HG03565 (cell line): ENCODE measurements at regions not wholly inside any gene's neighbourhood (a gene's known extent, or its start where the extent isn't known, plus 50 kb on each side); places are given as distances from the start of the nearest gene placed in this dataset.
"Not testable (repeated sequence)": the region's sequence is repeated elsewhere in the genome, so short reads cannot be mapped to it uniquely, and the experiment has no call there.

Experiments used
- ATAC-seq: cut with Tn5 transposase; IDR thresholded peaks from one replicate; pipeline ENCODE4 v1.9.1; 2021; ENCODE audit warnings: mild to moderate bottlenecking, moderate library complexity; ENCODE audit not compliant: unreplicated experiment

- no peak for ATAC-seq
Measured at GRCh38 chr1:164360265-164360664, 198.7 kb upstream of the PBX1 start.

GRCh38 chr1:164361927-164362326 is 197.1 kb upstream of the PBX1 start:
- no peak for ATAC-seq

- ATAC-seq, result no peak
Measured at GRCh38 chr1:164363980-164364379, 195.0 kb upstream of the PBX1 start.

DNA sequence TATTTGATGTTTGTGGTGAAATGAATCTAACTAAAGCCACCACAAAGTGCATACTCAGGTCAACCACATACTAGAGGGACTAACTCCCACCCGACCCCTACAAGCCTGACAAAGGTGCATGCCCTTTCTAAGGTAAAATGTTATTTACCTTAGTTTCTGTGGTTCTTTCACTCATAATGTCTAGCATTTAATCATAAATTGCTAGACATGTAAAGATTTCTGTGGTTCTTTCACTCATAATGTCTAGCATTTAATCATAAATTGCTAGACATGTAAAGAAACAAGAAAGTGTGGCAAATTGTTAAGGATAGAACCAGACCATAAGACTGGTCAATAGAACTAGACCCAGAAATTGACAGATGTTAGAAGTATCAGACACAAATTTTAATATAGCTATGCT is 193.0 kb upstream of the PBX1 start:
- ATAC-seq, result no peak

DNA sequence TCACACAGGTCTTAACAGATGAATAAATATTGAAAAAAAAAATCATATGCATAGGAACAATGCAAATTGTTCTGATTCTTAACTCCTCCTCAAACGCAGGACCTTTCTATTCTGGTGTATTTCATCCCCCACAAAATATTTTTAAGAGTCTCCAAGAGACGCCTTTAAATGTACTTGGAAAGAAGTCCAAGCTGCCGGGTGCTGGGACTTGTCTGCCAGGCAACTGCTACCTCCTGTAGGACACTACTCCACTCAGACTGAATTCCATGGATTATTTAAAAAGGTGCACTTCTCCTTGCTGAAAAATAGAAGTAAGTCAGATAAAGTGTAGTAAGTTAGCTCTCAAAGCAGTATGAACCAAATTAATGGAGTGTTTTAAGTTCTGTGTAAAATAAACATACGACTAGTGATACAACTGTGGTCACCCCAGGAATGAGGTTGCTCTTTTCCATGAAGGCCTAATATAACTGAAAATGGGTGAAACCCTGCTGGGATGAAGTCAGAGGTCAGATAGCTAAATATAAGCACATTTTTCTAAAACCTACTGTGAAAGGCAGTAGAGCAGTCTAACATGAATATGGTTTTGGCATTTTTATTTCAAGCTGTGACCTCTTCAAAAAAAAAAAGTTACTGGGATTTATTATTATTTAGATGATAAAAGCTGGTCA is 189.2 kb upstream of the PBX1 start:
- ATAC-seq, result no peak

DNA sequence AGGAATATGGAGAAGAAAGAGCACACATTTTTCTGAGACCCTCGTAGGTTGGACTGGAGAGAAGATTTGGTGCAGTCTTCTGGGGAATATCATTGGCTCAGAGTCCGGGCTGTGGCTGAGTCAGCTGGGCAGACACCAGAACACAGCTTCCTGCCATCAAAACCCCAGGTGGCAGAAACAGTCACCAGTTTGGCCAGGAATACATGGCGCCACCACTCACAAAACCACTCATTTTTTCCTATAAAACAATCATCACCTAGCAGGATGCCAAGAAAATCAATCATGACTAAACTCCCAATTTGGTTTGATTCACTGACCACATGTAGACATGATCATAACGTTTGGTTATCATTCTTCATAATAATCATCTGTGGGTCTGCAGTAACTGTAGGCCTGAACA is 178.1 kb upstream of the PBX1 start:
- no peak for ATAC-seq

DNA sequence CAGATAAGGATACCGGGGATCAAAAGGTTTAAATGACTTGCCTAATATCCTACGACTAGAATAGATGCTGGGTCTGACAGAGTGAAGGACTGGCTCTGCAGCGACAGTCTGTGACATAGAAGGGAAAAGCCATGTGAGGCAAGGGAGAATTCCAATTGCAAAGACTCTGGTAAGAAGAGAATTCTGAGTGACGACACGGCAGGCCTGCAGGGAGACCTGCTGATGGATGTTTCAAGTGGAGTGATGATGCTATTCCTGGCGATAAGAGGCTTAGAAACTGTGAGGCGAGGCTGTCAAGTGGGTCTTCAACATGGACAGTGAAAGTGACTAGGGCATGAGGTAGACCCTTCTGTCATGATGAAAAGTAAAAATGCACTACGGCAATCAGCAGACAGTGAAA is 176.6 kb upstream of the PBX1 start:
- no peak for ATAC-seq

DNA sequence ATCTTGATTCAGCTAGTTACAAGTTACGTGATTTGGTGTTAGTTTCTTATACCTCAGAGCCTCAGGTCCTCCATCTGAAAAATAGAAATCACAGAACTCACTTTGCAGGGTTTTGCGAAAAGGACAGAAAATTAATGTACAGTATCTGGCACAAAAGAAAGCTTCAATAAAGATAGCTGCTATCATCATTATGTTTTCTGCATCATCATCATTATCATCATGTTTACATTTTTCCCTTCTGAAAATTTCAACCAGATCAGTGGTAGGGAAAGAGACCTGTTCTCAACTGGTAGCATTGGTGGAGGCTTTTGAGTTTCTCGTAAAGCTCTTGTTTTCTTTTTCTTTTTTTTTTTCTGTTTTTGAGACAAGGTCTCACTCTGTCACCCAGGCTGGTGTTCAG is 174.7 kb upstream of the PBX1 start:
- ATAC-seq, result no peak

DNA sequence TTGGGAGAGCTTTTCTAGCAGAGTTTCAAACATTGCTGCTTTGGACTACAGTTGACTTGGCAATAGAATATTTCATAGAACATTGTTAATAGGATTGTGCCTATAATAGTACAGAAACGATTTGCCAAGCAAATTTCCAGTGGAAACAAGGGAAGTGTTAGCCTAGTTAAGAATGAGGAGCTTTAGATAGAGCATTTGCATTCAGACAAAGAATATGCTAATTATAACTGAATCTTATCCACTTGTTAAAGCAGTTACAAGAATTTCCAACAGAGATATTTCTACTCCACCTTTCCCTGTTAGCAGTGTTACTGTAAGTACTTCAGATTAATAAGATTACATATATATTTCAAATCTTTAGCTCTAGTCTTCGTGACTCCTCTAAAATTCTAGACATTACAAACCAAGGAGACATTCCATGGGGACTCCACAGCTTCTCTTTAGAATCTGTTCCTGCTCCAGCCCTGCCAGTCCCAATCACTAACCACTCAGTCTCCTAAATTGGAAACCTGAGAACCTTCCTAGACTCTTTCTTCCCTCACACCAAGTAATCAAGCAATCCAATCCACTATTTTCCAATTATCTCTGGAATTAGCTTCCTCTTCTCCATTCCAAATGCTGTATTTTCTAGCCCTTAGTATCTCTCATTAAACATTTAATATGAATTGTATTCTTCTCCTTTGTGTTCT is 141.8 kb upstream of the PBX1 start:
- no peak for ATAC-seq

DNA sequence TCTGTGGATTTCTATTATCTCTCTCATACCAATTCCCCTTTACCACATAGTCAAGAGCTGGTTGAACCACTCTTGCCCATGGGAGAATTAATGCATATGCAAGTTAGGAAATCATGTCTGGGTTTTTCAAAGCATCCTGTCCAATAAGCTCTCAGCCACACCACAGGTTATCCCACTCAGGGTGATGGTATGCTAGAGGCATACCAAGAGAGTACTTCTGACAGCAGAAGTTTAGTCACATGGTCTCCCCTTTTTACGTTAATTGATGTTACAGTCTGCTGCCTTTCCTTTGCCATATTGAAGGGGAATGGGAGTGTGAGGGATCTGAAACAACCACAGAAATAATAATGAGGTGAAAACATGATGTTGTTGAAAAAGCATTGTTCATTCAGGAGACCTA is 135.8 kb upstream of the PBX1 start:
- ATAC-seq, result no peak

DNA sequence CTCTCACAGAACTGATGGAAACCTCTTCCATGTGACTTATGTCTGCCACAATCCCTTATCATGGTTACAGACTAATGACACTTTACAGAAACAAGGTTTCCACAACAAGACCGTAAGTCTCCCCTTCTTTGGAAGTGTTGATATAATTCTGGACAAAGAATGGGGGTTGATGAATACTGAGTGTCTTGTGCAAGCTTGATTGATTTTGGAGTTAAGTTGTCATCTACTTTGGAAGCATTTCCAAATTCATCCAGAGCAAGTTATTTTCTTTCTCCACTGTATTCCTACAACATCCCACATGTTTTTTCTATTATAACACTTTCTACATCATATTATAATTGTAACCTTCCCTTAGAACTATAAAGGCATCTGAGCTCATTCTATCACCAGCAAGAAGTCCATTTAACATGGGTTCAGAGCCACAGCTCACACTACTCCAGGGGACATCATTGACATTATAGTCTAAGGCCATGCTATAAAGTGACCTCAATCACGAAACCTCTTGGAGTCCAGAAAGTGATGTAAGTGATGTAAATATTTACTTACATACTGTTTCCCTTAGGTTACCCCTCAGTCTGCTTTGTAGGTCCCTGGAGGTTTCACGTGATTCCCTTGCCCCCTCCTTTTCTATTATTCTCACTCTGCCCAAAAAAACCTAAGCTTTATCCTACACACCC is 125.7 kb upstream of the PBX1 start:
- no peak for ATAC-seq

GRCh38 chr1:164433818-164434170 is 125.2 kb upstream of the PBX1 start:
- ATAC-seq, result no peak

DNA sequence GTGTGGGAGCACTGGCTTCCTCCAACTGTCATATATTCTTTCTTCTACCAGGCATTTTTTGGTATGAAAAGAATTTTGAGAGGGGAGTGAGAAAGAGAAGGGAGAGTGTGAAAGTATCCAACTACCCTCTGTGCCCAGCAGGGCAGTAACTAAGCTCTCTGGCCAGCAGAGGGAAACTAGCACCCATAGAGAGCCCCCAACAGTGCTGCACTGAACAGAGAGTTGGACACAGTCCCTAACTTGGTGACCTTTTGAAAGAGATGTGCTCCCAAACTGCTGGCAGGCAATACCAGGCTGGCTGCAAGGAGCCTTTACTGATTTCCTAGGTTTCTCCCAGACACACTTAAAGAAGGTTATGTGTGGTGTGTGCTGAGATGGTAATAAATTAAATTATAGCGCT is 118.8 kb upstream of the PBX1 start:
- no peak for ATAC-seq

DNA sequence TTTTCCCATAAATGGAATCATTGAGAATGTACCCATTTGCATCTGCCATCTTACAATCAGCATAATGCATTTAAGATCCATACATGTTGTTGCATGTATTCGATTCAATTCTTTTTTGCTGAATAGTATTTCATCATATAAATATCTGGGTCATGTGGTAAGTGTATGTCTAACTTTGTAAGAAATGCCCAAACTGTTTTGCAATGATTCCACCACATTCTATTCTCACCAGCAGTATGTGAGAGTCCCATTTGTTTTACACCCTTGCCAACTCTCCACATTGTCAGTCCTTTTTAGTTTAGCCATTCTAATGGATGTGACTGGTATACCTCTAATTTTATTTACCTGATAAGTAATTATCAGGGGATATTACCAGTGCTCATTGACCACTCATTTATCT is 115.8 kb upstream of the PBX1 start:
- no peak for ATAC-seq

- no peak for ATAC-seq
Measured at GRCh38 chr1:164443836-164444235, 115.1 kb upstream of the PBX1 start.

GRCh38 chr1:164446020-164446419 is 113.0 kb upstream of the PBX1 start:
- ATAC-seq, result no peak

DNA sequence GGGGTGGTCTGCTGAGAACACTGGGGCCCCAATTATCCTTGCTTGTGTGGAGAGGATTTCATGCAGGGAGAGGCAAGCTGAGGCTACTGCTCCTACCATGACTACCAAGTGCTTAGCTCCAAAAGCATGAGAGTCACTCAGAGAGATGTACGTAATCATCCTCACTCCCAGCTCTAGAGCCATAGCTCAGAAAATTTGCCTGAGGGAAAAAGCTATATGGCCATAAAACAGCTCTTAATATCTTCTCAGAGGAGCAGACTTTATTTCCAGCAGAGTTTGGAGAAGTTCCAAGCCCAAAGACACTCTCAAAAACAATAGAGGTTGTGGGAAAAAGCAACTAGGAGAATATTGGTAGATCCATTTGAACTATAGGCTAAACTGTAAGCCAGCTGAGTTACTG is 106.4 kb upstream of the PBX1 start:
- no peak for ATAC-seq

DNA sequence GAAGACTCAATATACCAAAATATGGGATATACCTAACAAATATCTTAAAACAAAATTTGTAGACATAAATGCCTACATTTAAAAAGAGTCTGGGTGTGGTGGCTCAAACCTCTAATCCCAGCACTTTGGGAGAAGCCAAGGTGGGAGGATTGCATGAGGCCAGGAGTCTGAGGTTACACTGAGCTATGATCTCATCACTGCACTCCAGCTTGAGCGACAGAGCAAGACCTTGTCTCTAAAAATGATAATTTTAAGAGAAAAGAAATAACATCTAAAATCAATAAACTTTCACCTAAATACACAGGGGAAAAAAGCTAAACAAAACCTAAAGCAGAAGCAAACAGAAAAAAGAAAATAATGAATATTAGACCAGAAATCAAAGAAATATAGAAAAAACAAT is 102.7 kb upstream of the PBX1 start:
- no peak for ATAC-seq

DNA sequence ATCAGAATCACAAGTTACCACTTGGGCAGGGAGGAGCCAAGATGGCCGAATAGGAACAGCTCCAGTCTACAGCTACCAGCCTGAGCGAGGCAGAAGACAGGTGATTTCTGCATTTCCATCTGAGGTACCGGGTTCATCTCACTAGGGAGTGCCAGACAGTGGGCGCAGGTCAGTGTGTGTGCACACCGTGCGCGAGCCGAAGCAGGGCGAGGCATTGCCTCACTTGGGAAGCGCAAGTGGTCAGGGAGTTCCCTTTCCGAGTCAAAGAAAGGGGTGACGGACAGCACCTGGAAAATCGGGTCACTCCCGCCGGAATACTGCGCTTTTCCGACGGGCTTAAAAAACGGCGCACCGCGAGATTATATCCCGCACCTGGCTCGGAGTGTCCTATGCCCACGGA is 99.8 kb upstream of the PBX1 start:
- not testable (repeated sequence) for ATAC-seq

GRCh38 chr1:164466001-164466421 is 93.0 kb upstream of the PBX1 start:
- no peak for ATAC-seq

DNA sequence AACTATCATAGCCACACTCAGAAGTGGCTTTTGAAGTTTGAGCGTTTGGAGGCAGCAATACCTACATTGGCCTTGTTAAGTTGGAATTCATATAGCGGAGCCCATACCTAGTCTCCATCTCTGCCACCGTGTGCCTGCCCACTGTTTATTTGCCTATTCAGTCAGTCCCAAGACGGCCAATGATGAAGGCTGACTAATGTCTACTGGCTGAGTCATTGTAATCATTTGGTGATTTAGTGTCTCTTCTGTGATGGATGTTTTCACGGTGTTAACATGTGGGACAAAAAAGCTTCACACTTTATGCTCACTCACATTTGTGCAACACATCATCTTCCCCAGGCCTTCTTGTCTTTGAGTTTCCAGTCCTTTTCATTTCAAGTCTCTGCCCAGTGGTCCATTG is 92.6 kb upstream of the PBX1 start:
- no peak for ATAC-seq

DNA sequence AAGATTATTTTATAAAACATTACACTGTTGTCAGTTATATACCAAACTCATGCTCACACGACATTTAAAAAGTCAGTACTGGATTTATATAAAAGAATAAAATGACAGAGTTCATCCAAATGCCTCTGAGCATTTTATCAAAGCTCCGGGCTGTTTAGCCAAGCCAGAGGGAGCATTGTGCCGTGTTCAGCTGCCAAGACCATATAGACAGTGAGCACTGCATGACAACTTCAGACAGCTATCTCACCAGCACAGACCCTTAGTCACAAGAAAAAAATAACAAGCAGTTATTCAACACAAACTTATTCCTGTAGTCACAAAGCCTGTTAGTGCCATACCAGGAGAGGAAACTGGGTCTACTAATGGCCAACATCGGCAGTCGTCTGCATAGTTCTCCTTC is 88.0 kb upstream of the PBX1 start:
- ATAC-seq, result no peak
